RKO (cell line): ENCODE measurements at regions not wholly inside any gene's neighbourhood (a gene's known extent, or its start where the extent isn't known, plus 50 kb on each side); places are given as distances from the start of the nearest gene placed in this dataset.
"Not testable (repeated sequence)": the region's sequence is repeated elsewhere in the genome, so short reads cannot be mapped to it uniquely, and the experiment has no call there.

Experiments
- DNase-seq: peaks from one replicate; pipeline ENCODE4 v3.0.0-alpha.2; 2016; ENCODE audit warnings: low spot score

GRCh38 chr6:157727629-157728182, 95.3 kb upstream of the SNX9 start:
- DNase-seq: no peak

DNA sequence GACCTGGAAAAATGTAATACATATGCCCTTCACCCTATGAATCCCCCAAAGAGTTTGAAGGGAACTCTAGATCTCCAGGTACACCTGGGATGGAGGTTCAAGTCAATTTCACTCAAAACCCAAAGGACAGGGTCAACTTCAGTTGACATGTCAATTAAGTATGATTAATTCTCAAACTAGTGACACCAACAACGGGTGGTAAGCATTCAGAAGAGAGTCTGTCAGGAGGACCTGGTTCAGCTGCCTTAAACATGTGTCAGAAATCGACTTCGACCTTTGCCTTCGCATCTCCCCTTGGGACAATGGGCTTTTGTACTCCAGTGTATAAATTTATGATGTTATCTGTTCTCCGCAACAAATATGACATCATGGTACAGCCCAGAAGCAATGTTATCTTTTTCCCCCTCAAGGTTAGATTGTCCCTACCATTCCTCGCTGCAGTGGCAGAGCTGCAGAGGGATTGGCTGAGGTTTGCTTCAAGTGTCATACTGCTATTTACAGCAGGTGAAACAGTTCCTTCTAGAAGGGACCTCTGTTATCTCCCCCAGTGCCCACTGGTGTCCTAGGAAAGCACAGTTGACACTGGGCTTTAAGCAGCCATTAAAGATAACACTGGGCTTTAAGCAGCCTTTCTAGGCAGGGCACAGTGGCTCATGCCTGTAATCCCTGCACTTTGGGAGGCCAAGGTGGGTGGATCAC, 94.7 kb upstream of the SNX9 start:
- DNase-seq: no peak

GRCh38 chr6:157731221-157731620, 91.8 kb upstream of the SNX9 start:
- no peak for DNase-seq

DNA sequence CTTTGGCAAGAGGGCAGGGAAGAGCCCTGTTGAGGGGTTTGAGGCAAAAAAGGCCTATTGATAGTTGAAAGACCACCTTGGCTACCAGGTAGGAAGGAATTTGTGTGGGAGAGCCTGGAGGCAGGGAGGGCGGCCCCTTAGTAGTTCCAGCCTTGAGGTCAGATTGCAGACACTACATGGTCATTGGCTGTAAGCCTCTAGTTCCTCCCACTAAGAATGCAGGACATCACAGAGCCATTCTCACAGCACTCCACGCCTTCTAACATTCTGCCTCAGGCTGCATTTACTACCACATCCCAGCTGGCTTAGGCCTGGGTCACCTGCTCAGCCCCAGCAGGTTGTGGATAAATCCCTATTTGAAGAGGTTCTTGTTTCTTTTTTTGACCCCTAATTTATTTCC, 91.0 kb upstream of the SNX9 start:
- DNase-seq: no peak

GRCh38 chr6:157732416-157733161, 90.5 kb upstream of the SNX9 start:
- DNase-seq: no peak

DNA sequence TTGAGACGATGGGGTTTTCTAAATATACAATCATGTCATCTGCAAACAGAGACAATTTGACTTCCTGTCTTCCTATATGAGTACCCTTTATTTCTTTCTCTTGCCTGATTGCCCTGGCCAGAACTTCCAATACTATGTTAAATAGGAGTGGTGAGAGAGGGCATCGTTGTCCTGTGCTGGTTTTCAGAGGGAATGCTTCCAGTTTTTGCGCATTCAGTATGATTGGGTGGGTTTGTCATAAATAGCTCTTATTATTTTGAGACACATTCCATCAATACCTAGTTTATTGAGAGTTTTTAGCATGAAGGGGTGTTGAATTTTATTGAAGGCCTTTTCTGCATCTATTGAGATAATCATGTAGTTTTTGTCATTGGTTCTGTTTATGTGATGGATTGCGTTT, 86.5 kb upstream of the SNX9 start:
- not testable (repeated sequence) for DNase-seq

DNA sequence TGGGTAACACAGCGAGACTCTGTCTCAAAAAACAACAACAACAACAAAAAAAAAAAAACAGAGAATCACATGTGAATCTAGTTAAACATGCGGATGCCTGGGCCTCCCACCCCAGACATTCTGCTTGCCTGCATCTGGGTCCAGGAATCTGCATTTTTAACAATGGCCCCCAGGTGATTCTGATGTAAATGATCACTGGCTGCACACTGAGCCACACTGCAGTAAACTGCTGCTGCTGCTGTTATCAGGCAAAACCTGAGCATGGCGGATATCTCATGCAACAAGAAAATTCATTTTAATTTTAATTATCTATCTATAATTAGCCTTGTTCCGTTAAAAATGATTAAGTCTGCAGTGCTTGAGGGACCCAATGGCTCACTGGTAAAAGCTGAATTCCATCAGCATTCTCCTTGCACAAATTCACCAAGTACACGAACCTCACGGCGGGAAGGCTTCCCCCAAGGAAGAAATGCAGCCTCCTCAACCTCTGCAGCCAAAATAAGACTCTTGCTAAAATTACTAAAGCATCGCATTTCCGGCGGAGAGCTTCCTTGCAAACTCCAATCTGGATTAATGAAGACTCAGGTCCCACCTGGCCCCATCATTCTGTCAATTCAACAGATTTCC, 81.6 kb upstream of the SNX9 start:
- DNase-seq: no peak

- DNase-seq: no peak
Measured at GRCh38 chr6:157741948-157742556, 81.0 kb upstream of the SNX9 start.

DNA sequence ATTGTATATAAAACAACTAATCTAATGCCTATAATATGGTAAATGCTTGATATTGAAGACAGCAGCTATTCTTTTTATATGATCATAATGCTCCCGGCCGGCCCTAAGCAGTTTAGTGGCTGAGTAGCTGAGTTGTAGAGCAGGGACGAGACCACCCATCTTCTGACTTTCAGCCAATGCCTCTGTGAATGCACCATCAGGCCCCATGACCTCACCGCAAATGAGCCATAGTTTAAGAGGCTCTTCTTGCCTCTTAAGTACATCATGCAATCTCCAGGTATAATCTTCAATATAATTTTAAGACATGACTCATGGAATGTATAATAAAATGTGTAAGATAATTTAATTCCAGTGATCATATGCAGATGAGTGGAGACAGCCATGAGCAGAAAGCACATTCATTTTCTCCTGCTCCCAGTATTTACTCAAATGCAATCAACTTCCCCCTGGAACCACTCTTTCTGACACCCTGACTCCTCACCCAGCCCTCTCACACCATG, 78.9 kb upstream of the SNX9 start:
- DNase-seq: no peak

GRCh38 chr6:157746897-157747296, 76.1 kb upstream of the SNX9 start:
- no peak for DNase-seq

GRCh38 chr6:157747370-157747769, 75.7 kb upstream of the SNX9 start:
- no peak for DNase-seq

DNA sequence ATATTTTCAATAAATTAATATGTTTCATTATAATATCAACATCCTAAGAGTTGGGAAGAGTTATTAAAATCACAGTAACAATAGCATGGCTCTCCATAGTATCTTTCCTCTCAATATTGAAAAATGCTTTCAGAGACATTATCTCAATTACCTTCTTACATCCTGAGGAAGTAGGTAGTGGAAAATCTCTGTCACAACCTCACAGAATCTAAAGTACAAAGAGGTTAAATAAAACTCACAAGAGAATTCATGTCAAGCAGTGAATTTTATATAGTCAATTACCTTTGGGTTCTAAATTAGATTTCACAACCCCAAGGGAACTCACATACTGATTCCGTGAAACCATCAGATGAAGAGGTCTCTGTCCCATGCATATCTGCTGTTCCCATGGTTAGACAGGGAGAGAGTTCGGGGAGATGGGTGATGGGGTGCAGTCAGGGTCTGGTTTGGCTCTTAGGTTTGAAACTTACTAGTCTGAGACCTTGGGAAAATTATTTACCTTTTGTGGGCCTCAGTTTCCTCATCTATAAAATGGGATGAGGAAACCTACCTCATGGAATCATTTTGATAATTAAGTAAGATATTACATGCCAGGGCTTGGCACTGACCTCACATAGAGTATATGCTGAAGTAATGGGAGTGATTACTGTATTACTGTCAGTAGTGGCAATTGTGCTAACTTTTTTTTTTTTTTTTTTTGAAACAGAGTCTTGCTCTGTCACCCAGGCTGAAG, 74.0 kb upstream of the SNX9 start:
- no peak for DNase-seq

DNA sequence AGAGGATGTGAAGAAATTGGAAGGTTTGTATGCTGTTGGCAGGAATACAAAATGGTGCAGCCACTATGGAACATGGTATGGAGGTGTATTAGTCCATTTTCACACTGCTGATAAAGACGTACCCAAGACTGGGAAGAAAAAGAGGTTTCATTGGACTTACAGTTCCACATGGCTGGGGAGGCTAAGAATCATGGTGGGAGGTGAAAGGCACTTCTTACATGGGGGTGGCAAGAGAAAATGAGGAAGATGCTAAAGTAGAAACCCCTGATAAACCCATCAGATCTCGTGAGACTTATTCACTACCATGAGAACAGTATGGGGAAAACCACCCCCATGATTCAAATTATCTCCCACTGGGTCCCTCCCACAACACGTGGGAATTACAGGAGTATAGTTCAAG, 72.1 kb upstream of the SNX9 start:
- not testable (repeated sequence) for DNase-seq

- DNase-seq: no peak
Measured at GRCh38 chr6:157751547-157752200, 71.4 kb upstream of the SNX9 start.

- not testable (repeated sequence) for DNase-seq
Measured at GRCh38 chr6:157752879-157753278, 70.2 kb upstream of the SNX9 start.

GRCh38 chr6:157753291-157753690, 69.8 kb upstream of the SNX9 start:
- DNase-seq: no peak

DNA sequence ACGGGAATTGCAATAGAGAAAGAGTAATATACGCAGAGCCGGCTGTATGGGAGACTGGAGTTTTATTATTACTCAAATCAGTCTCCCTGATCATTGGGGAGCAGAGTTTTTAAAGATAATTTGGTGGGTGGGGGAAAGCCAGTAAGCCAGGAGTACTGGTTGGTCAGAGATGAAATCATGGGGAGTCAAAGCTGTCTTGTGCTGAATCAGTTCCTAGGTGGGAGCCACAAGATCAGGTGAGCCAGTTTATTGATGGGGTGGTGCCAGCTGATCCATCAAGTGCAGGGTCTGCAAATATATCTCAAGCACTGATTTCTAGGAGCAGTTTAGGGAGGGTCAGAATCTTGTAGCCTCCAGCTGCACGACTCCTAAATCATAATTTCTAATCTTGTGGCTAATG, 69.2 kb upstream of the SNX9 start:
- not testable (repeated sequence) for DNase-seq

DNA sequence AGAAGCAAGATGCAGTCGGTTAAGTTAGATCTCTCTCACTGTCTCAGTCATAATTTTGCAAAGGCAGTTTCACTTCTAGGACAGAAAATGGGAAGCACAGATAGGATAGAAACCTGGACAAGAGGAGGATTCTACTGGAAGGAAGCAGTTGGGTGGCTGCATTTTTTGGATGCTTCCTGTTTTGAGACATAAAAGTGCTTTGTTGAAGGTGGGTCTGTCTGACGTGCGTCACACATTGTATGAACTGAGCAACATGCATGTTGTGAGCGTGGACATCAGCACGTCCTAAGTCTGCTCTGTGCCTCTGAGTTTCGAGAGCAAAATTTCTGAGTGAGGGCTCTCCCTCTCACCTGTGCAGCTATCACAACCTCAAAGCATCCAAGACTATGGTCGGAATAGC, 68.7 kb upstream of the SNX9 start:
- DNase-seq: no peak

DNA sequence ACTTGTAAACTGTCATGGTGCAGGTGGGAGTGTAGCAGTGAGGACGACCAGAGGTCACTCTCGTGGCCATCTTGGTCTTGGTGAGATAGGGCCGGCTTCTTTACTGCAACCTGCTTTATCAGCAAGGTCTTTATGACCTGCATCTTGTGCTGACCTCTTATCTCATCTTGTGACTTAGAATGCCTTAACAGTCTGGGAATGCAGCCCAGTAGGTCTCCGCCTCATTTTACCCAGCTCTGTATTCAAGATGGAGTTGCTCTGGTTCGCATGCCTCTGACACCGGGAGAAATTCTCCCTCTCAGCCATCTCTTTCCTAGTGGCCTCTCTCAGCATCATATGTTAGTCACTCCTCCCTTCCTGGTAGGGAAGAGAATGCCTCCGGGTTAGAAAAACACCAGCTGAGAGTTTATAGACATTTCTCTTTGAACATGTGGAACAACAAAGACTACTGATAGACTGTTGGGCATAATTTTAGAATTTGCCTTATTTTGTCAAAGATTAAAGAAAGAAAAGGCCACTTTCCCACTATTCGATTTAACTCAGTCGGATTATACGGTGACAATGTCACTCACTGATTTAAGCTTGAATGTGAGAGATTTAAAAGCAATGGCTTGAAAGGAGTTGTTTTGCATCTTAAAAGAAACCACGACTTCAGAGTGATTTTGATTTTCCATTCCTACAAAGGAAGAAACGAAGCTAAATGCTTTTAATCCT, 67.9 kb upstream of the SNX9 start:
- no peak for DNase-seq

DNA sequence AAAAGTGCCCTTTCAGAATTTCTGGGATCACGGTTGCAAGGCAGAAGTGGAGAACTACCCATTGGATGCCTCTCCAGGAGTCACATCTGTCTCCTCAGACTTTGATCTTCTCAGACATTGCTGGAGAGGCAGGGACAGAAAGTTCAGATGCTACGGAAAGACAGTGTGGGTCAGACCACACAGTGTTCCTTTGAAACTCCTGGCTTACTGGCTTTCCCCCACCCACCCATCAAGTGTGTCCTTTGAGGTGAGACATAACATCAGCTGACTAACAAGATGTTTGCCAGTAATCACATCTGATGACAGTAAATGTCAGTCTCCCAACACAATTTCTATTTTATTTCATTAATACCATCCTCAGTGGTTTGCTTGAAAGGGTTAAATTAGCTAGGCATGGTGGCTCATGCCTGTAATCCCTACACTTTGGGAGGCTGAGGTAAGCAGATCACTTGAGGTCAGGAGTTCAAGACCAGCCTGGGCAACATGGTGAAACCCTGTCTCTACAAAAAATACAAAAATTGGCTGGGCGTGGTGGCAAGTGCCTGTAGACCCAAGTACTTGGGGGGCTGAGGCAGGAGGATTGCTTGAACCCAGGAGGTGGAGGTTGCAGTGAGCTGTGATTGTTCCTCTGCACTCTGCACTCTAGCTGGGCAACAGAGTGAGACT, 67.2 kb upstream of the SNX9 start:
- DNase-seq: no peak
